Panc1 (cell line): ENCODE measurements at regions not wholly inside any gene's neighbourhood (a gene's known extent, or its start where the extent isn't known, plus 50 kb on each side); places are given as distances from the start of the nearest gene placed in this dataset.

ENCODE experiments used
- ATAC-seq: fragments of 200-7000 bp; cut with Tn5 transposase; 2 replicates; pipeline ENCODE4 v1.9.1; 2020; ENCODE audit warnings: mild to moderate bottlenecking, moderate library complexity
- BruUV-seq: library from RNA; stranded (reverse); fragments of 400-500 nt; replicated peaks from 2 replicates; lab custom pipeline; 2021; lab: Mats Ljungman, UMichigan
- CTCF ChIA-PET: fragments of 300-600 bp; sonication (Branson Sonifier 250); formaldehyde crosslinking; loops from one replicate; lab custom pipeline; 2022; ENCODE audit warnings: antibody characterized with exemption; lab: Charles Lee
- POLR2A ChIA-PET: fragments of 300-600 bp; sonication (Branson Sonifier 250); formaldehyde crosslinking; loops from one replicate; lab custom pipeline; 2022; ENCODE audit warnings: antibody characterized with exemption; lab: Charles Lee
- DNase-seq: peaks from one replicate; pipeline ENCODE4 v3.0.0-alpha.2; 2010; ENCODE audit warnings: low read depth, low spot score
- H3K27ac ChIP-seq: 2 replicates; pipeline ENCODE4 v1.5.1; 2011; ENCODE audit warnings: mild to moderate bottlenecking, low read length, inconsistent platforms
- H3K27me3 ChIP-seq: fragments of 200-500 bp; sonication (Bioruptor generic); 2 replicates; pipeline ENCODE4 v1.6.0; 2014; ENCODE audit warnings: low read length, inconsistent platforms; ENCODE audit not compliant: control insufficient read depth, insufficient read depth
- H3K36me3 ChIP-seq: fragments of 200-500 bp; sonication (Bioruptor generic); 2 replicates; pipeline ENCODE4 v1.5.1; 2014; ENCODE audit warnings: inconsistent platforms, mild to moderate bottlenecking, low read length, moderate library complexity; ENCODE audit not compliant: control insufficient read depth, insufficient read depth
- H3K4me1 ChIP-seq: 2 replicates; pipeline ENCODE4 v1.5.1; 2011; ENCODE audit warnings: inconsistent platforms, mild to moderate bottlenecking, low read length, moderate library complexity; ENCODE audit not compliant: control insufficient read depth, insufficient read depth
- H3K4me3 ChIP-seq, 2 experiments: 2 replicates each; pipeline ENCODE4 v1.5.1; 2011 to 2012; ENCODE audit warnings: low read depth in 2 of 2, low read length in 2 of 2, mild to moderate bottlenecking in 2 of 2, inconsistent platforms in 1 of 2, moderate library complexity in 1 of 2
- H3K9me3 ChIP-seq: fragments of 200-500 bp; sonication (Bioruptor generic); 2 replicates; pipeline ENCODE4 v1.5.1; 2014; ENCODE audit warnings: low read depth, mild to moderate bottlenecking, inconsistent platforms, low read length, moderate library complexity; ENCODE audit not compliant: control insufficient read depth, insufficient read depth
- CTCF ChIP-seq: fragments of 450-650 bp; IDR thresholded peaks from 2 replicates; pipeline ENCODE4 v1.5.1; 2017; ENCODE audit warnings: mild to moderate bottlenecking
- POLR2AphosphoS5 ChIP-seq: IDR thresholded peaks from 2 replicates; pipeline ENCODE4 v1.6.1; 2012; ENCODE audit warnings: mild to moderate bottlenecking, low read depth, low read length, moderate library complexity
- REST ChIP-seq, 2 experiments: IDR thresholded peaks; 2 replicates each; pipeline ENCODE4 v1.6.1; 2011 to 2012; ENCODE audit warnings: low read depth in 2 of 2, control low read depth in 1 of 2, low read length in 1 of 2, mild to moderate bottlenecking in 1 of 2, moderate library complexity in 1 of 2; ENCODE audit not compliant: insufficient read depth in 1 of 2
- SIN3A ChIP-seq: IDR thresholded peaks from 2 replicates; pipeline ENCODE4 v1.6.1; 2012; ENCODE audit warnings: low read depth, mild to moderate bottlenecking, low read length, moderate library complexity, borderline replicate concordance; ENCODE audit not compliant: insufficient read depth
- TCF7L2 ChIP-seq: IDR thresholded peaks from 2 replicates; pipeline ENCODE4 v1.6.1; 2011; ENCODE audit warnings: mild to moderate bottlenecking, low read depth, low read length, inconsistent platforms
- in situ Hi-C: cut with HindIII; loops from 2 replicates; pipeline ENCODE4 v1.10.0; 2016; ENCODE audit warnings: low sequenced_read_pairs, low pct_unique_long_range_greater_than_20kb
- intact Hi-C: fragments of 100-400 bp; cut with micrococcal nuclease; formaldehyde crosslinking; loops from one replicate; pipeline ENCODE4 v1.10.0; 2022; ENCODE audit not compliant: unreplicated experiment

- intact Hi-C loops (no loop called here), in situ Hi-C loops (no loop called here)
- ATAC-seq, result no peak
- Histone ChIP-seq H3K4me1 (no peaks in the 10 kb centered on the region), H3K9me3 (no peaks in the 10 kb centered on the region), H3K36me3 (no peaks in the 10 kb centered on the region), H3K27ac (no peak overlapping the region), H3K4me3 (no peak overlapping the region), H3K27me3 (peaks cover 6% of the 10 kb centered on the region; the same call in 1 of the 2 replicates)
- no peak for DNase-seq
- no TSS peak for BruUV-seq
- TF ChIP-seq REST (IDR thresholded peaks at IDR 0.05; ENCODE audit: insufficient read depth in 1 of 2, low read depth in 2 of 2, low read length in 1 of 2) (no peak), SIN3A (no peak), TCF7L2 (no peak), CTCF (no peak), POLR2AphosphoS5 (no peak)
- CTCF ChIA-PET, result no interaction called here
- POLR2A ChIA-PET, result no interaction called here
Measured at GRCh38 chr1:114298008-114298407, 144.3 kb upstream of the SYT6 start.

GRCh38 chr1:114296413-114296812 lies 142.7 kb upstream of the SYT6 start:
- ChIA-PET POLR2A (no interaction called here), CTCF (no interaction called here)
- H3K9me3 ChIP-seq, result no peaks in the 10 kb centered on the region
- in situ Hi-C loops (no loop called here), intact Hi-C loops (no loop called here)
- ATAC-seq (no peak), DNase-seq (no peak)
- no peak for TF ChIP-seq CTCF
- BruUV-seq, result no TSS peak
- H3K4me1 ChIP-seq, result no peaks in the 10 kb centered on the region
- no peaks in the 10 kb centered on the region for H3K36me3 ChIP-seq
- H3K4me3 ChIP-seq, result no peak overlapping the region
- H3K27me3 ChIP-seq, result peaks cover 6% of the 10 kb centered on the region; the same call in 1 of the 2 replicates
- no peak overlapping the region for H3K27ac ChIP-seq

GRCh38 chr1:114295321-114295720 lies 141.7 kb upstream of the SYT6 start:
- ATAC-seq (no peak), DNase-seq (no peak)
- in situ Hi-C loops, result no loop called here
- Histone ChIP-seq H3K9me3 (no peaks in the 10 kb centered on the region), H3K4me3 (no peak overlapping the region), H3K27ac (no peak overlapping the region), H3K27me3 (peaks cover 6% of the 10 kb centered on the region; the same call in 1 of the 2 replicates), H3K36me3 (no peaks in the 10 kb centered on the region), H3K4me1 (no peaks in the 10 kb centered on the region)
- BruUV-seq, result no TSS peak
- ChIA-PET CTCF (no interaction called here), POLR2A (no interaction called here)
- TF ChIP-seq SIN3A (no peak), TCF7L2 (no peak), REST (IDR thresholded peaks at IDR 0.05; ENCODE audit: insufficient read depth in 1 of 2, low read depth in 2 of 2, low read length in 1 of 2) (no peak), CTCF (no peak), POLR2AphosphoS5 (no peak)
- intact Hi-C loops, result no loop called here
